ENCODE measurements at regions not wholly inside any gene's neighbourhood (a gene's known extent, or its start where the extent isn't known, plus 50 kb on each side); places are given as distances from the start of the nearest gene placed in this dataset.
A peak's percentile ranks its signal among the peaks of the same experiment; 100 is the strongest.
"Not testable (repeated sequence)": the region's sequence is repeated elsewhere in the genome, so short reads cannot be mapped to it uniquely, and the experiment has no call there.

DNA sequence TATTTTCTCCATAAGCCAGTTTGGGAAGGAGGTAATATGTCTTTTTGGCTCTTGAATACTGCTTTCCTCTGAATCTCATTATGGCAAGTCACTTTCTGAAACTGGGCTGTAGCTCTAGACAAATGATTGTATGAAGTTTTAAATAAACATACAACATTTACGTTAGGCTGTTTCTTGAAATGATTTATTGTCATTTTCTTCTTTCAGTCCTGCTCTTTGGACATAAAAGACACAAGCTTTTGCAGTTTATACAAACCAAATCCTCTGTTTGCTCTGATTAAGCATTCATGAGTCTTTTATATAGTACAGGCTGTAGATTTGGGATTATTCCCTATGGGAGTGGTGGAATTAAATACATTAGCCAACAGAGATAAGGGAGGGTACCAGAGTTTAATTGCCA lies 139.7 kb downstream of the CEP120 start:
- Histone ChIP-seq H3K27me3 (no peaks in the 10 kb centered on the region), H3K36me3 (no peaks in the 10 kb centered on the region), H3K9me3 (no peaks in the 10 kb centered on the region), H3K27ac (peak overlapping the region; percentile 33 to 52), H3K4me3 (no peak overlapping the region), H3K4me1 (peaks cover 0 to 37% (median 0%) of the 10 kb centered on the region in 4 donors)
- no peak for DNase-seq
- no peak for TF ChIP-seq CTCF (IDR thresholded peaks at IDR 0.05)
- intact Hi-C loops (cut with DNase I; ENCODE audit: low total_unique reads) = no loop called here

DNA sequence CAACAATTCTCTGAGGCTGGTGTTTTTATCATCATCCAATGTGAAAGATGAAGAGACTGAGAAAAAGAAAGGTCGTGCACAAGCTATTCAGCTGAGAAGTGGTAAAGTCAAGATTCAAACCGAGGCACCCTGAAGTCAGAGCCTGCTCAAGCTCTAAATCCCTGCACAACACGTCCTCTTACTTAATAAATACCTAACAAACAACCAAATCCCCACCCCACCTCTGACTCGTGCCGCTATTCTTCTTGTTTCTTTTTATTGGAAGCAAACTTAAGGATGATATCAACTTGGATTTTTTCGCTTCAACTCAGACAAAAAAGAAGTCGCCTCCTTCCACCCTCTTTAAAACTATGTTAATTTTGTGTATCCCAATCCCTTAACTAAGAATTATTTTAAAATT lies 140.2 kb downstream of the CEP120 start:
- Histone ChIP-seq H3K4me3 (no peak overlapping the region), H3K9me3 (no peaks in the 10 kb centered on the region)
- TF ChIP-seq CTCF (IDR thresholded peaks at IDR 0.05) = no peak

DNA sequence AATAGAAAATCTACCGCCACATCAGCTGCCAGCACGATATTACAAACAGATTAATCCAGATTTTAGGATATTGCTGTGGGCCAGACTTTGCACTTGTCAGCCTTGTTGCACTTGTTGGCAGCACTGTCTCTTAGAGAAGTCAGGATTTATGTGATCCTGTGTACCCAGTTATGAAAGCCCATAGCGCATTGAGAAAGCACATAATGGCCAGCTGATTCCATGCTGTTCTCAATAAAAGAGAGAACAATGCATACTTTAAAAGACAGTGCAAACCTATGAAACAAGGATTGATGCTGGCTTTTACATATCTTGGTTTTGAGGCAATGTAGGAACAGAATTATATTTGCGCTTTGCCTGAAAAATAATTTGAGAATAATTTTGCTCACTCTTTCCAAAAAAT lies 140.8 kb downstream of the CEP120 start:
- no peak for TF ChIP-seq CTCF (IDR thresholded peaks at IDR 0.05)
- H3K9me3 ChIP-seq = no peaks in the 10 kb centered on the region
- no peaks in the 10 kb centered on the region for H3K36me3 ChIP-seq
- peak overlapping the region in 1 of 2 donors; percentile 52 for H3K27ac ChIP-seq
- H3K4me3 ChIP-seq = no peak overlapping the region
- no peak for DNase-seq
- H3K27me3 ChIP-seq = no peaks in the 10 kb centered on the region
- H3K4me1 ChIP-seq = peaks cover 0 to 38% (median 0%) of the 10 kb centered on the region in 4 donors
- intact Hi-C loops (cut with DNase I; ENCODE audit: low total_unique reads) = no loop called here

More for the DNA sequence above, 140.2 kb downstream of the CEP120 start:
- peak in 1 of 2 donors; percentile 36 for DNase-seq
- H3K27ac ChIP-seq = peak overlapping the region; percentile 33 to 52
- intact Hi-C loops (cut with DNase I; ENCODE audit: low total_unique reads) = no loop called here
- H3K36me3 ChIP-seq = no peaks in the 10 kb centered on the region
- no peaks in the 10 kb centered on the region for H3K27me3 ChIP-seq
- H3K4me1 ChIP-seq = peaks cover 0 to 38% (median 0%) of the 10 kb centered on the region in 4 donors

- H3K27ac ChIP-seq; H3K4me3 ChIP-seq; H3K27me3 ChIP-seq; DNase-seq; H3K36me3 ChIP-seq; intact Hi-C loops (cut with DNase I; ENCODE audit: low total_unique reads); H3K9me3 ChIP-seq: not testable (repeated sequence)
- H3K4me1 ChIP-seq = peaks cover 0 to 52% (median 6%) of the 10 kb centered on the region in 4 donors
Measured at GRCh38 chr5:123280854-123281253, 142.3 kb downstream of the CEP120 start.

DNA sequence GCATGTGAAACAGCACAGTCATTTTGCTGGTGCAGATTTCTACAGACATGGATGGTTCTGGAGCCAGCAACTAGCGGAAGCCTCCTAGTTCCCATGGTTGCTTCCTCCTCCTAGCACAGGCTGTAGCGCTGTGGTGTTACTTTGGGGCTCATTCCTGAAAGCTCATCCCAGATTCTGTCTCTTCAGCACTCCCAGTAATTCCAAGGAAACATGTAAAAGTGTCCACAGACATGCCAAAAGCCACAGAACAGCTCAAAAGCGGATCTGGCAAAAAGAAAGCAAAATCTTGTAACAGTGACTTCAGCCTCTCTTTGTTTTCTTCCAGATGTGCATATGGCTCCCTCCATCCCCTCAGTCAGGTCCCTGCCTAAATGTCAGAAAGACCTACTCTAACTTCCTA lies 144.1 kb downstream of the CEP120 start:
- Histone ChIP-seq H3K4me3 (no peak overlapping the region), H3K4me1 (peaks cover 0 to 50% (median 6%) of the 10 kb centered on the region in 4 donors), H3K36me3 (no peaks in the 10 kb centered on the region), H3K27me3 (no peaks in the 10 kb centered on the region), H3K27ac (peak overlapping the region; percentile 23 to 48), H3K9me3 (no peaks in the 10 kb centered on the region)
- no peak for TF ChIP-seq CTCF (IDR thresholded peaks at IDR 0.05)
- intact Hi-C loops (cut with DNase I; ENCODE audit: low total_unique reads) = loop anchor here (10.0 kb wide), 1 partner anchor 184 kb away; no protein-coding TSS in a partner anchor
- DNase-seq = no peak

GRCh38 chr5:123278284-123278683 lies 144.9 kb downstream of the CEP120 start:
- H3K27ac ChIP-seq = no peak overlapping the region
- no peak overlapping the region for H3K4me3 ChIP-seq
- no peaks in the 10 kb centered on the region for H3K27me3 ChIP-seq
- TF ChIP-seq CTCF (IDR thresholded peaks at IDR 0.05) = no peak
- intact Hi-C loops (cut with DNase I; ENCODE audit: low total_unique reads) = loop anchor here (10.0 kb wide), 1 partner anchor 183 kb away; no protein-coding TSS in a partner anchor
- H3K9me3 ChIP-seq = no peaks in the 10 kb centered on the region
- H3K4me1 ChIP-seq = peaks cover 0 to 41% (median 6%) of the 10 kb centered on the region in 4 donors
- no peaks in the 10 kb centered on the region for H3K36me3 ChIP-seq
- peak in 1 of 2 donors; percentile 23 for DNase-seq

Data from tibial artery (tissue), 4 donors.